HepG2 (cell line): ENCODE measurements at regions not wholly inside any gene's neighbourhood (a gene's known extent, or its start where the extent isn't known, plus 50 kb on each side); places are given as distances from the start of the nearest gene placed in this dataset.

ENCODE experiments used
- ATAC-seq: fragments of 200-7000 bp; cut with Tn5 transposase; 3 replicates; pipeline ENCODE4 v1.9.1; 2020; ENCODE audit warnings: mild to moderate bottlenecking, moderate library complexity
- BruUV-seq: library from RNA; stranded (reverse); fragments of 400-500 nt; replicated peaks from 2 replicates; lab custom pipeline; 2021; lab: Mats Ljungman, UMichigan
- CTCF ChIA-PET: fragments of 300-600 bp; formaldehyde crosslinking; extraction: SDS; loops from one replicate; lab custom pipeline; 2021; ENCODE audit warnings: low total read pairs, inconsistent platforms, low intra/inter-chr PET ratio; lab: Yijun Ruan, JAX
- POLR2A ChIA-PET: fragments of 350-600 bp; sonication (Branson Sonifier 250); formaldehyde crosslinking; loops from one replicate; lab custom pipeline; 2020; ENCODE audit warnings: antibody characterized with exemption, inconsistent platforms; lab: Yijun Ruan, JAX
- DNase-seq: peaks from one replicate; pipeline ENCODE4 v3.0.0-alpha.2; 2015; ENCODE audit warnings: low spot score
- FAIRE-seq: peaks from 3 replicates; lab custom pipeline; 2011; peaks lifted over from hg19 to GRCh38; lab: Jason Lieb, UNC
- H2AFZ ChIP-seq: one replicate; pipeline ENCODE4 v1.6.1; 2011; ENCODE audit warnings: low read length, inconsistent platforms
- H3K27ac ChIP-seq: fragments of 300-600 bp; 3 replicates; pipeline ENCODE4 v1.8.0; 2011; ENCODE audit warnings: mixed run types, mild to moderate bottlenecking, mixed read lengths, low read length, inconsistent platforms; ENCODE audit not compliant: insufficient read depth; ENCODE audit errors: extremely low read length
- H3K27me3 ChIP-seq, 2 experiments: fragments of 200-600 bp in 1 of 2; 2 replicates in 1 of 2; 3 replicates in 1 of 2; pipeline versions ENCODE4 v1.6.0 to v1.8.0; 2011; ENCODE audit warnings: low read length in 2 of 2, mild to moderate bottlenecking in 2 of 2, moderate library complexity in 2 of 2, inconsistent platforms in 1 of 2; ENCODE audit not compliant: insufficient read depth in 2 of 2, control insufficient read depth in 1 of 2
- H3K36me3 ChIP-seq, 2 experiments: fragments of 200-600 bp in 1 of 2; replicated peaks in 1 of 2; 2 replicates in 1 of 2; 3 replicates in 1 of 2; pipeline versions ENCODE4 v1.5.1 to v1.8.0; 2011; ENCODE audit warnings: low read length in 2 of 2, inconsistent platforms in 1 of 2; ENCODE audit not compliant: insufficient read depth in 2 of 2, control insufficient read depth in 1 of 2
- H3K4me1 ChIP-seq: 2 replicates; pipeline ENCODE4 v1.5.1; 2012; ENCODE audit warnings: low read length, inconsistent platforms; ENCODE audit not compliant: insufficient read depth
- H3K4me2 ChIP-seq: 2 replicates; pipeline ENCODE4 v1.6.0; 2011; ENCODE audit warnings: low read depth, low read length, inconsistent platforms
- H3K4me3 ChIP-seq, 3 experiments: fragments of 200-600 bp in 1 of 3; sonication (generic), shearing (Covaris generic) in 1 of 3; replicated peaks in 1 of 3; 2 replicates each; pipeline ENCODE4 v1.5.1; 2011 to 2016; ENCODE audit warnings: low read length in 3 of 3, inconsistent platforms in 2 of 3, low read depth in 2 of 3, mild to moderate bottlenecking in 2 of 3, control low read depth in 1 of 3, mixed read lengths in 1 of 3; ENCODE audit not compliant: insufficient read depth in 1 of 3
- H3K79me2 ChIP-seq: one replicate; pipeline ENCODE4 v1.6.1; 2011; ENCODE audit warnings: low read length, inconsistent platforms; ENCODE audit not compliant: insufficient read depth
- H3K9ac ChIP-seq: 2 replicates; pipeline ENCODE4 v1.6.0; 2011; ENCODE audit warnings: mild to moderate bottlenecking, low read depth, low read length, inconsistent platforms; ENCODE audit not compliant: insufficient read depth
- H3K9me3 ChIP-seq: 2 replicates; pipeline ENCODE4 v1.5.1; 2012; ENCODE audit warnings: mild to moderate bottlenecking, low read length
- H4K20me1 ChIP-seq: 2 replicates; pipeline ENCODE4 v1.6.0; 2011; ENCODE audit warnings: inconsistent platforms, mild to moderate bottlenecking, low read length, moderate library complexity; ENCODE audit not compliant: insufficient read depth
- MAFF ChIP-seq: IDR thresholded peaks from 2 replicates; pipeline ENCODE4 v1.6.1; 2011; ENCODE audit warnings: low read depth, low read length, improper control_type of control experiment
- MAFK ChIP-seq, 2 experiments: IDR thresholded peaks in 1 of 2; conservative IDR thresholded peaks in 1 of 2; 2 replicates each; pipeline ENCODE4 v1.6.1; 2011; ENCODE audit warnings: improper control_type of control experiment in 2 of 2, low read length in 2 of 2
- MIER2 ChIP-seq: IDR thresholded peaks from 2 replicates; pipeline ENCODE4 v1.6.1; 2016; ENCODE audit warnings: missing biosample characterization, missing genetic modification reagents
- ONECUT2 ChIP-seq: sonication (generic); formaldehyde crosslinking; IDR thresholded peaks from 2 replicates; pipeline ENCODE4 v1.4.0; 2020; ENCODE audit warnings: missing genetic modification reagents
- REST ChIP-seq, 2 experiments: IDR thresholded peaks; 2 replicates each; pipeline ENCODE4 v1.6.1; 2011 to 2012; ENCODE audit warnings: low read length in 2 of 2, borderline replicate concordance in 1 of 2, low read depth in 1 of 2, mild to moderate bottlenecking in 1 of 2, moderate library complexity in 1 of 2
- SIX4 ChIP-seq: sonication (generic); formaldehyde crosslinking; IDR thresholded peaks from 2 replicates; pipeline ENCODE4 v1.4.0; 2020; ENCODE audit warnings: missing genetic modification reagents
- ZNF563 ChIP-seq: sonication (generic); formaldehyde crosslinking; IDR thresholded peaks from 2 replicates; pipeline ENCODE4 v1.8.0; 2022; ENCODE audit warnings: mild to moderate bottlenecking, moderate library complexity, missing genetic modification reagents
- WGBS: methylation state at CpG from one replicate; pipeline ENCODE4 v1.1.6; 2017; ENCODE audit warnings: low lambda C conversion rate; 5-methylcytosine and 5-hydroxymethylcytosine counted together
- in situ Hi-C: cut with HindIII; loops from 2 replicates; pipeline ENCODE4 v1.10.0; 2017; ENCODE audit warnings: low pct_unique_long_range_greater_than_20kb; ENCODE audit not compliant: extremely low pct_ligation_motif_present
- intact Hi-C: fragments of 100-400 bp; cut with micrococcal nuclease; formaldehyde crosslinking; loops from one replicate; pipeline ENCODE4 v1.10.0; 2022; ENCODE audit not compliant: unreplicated experiment

- Histone ChIP-seq H3K4me3 (no peak overlapping the region), H3K27me3 (peaks cover 2 to 3% of the 10 kb centered on the region in 2 experiments; a peak in 2 of 5 replicates), H2AFZ (no peak overlapping the region), H3K4me1 (peaks cover 5% of the 10 kb centered on the region; the same call in 1 of the 2 replicates), H3K4me2 (no peak overlapping the region), H3K9me3 (no peaks in the 10 kb centered on the region), H3K27ac (no peak overlapping the region), H3K79me2 (no peaks in the 10 kb centered on the region), H3K9ac (no peak overlapping the region), H4K20me1 (no peaks in the 10 kb centered on the region), H3K36me3 (no peaks in the 10 kb centered on the region)
- POLR2A ChIA-PET, result no interaction called here
- DNase-seq (no peak), ATAC-seq (no peak), FAIRE-seq (no peak)
- intact Hi-C loops (no loop called here), in situ Hi-C loops (no loop called here)
- CTCF ChIA-PET, result no interaction called here
- WGBS, result 25% methylated on average over 18 of the region's 18 CpGs
- no peak for TF ChIP-seq ONECUT2 (CRISPR knock-in tag)
- no peak for TF ChIP-seq ZNF563 (CRISPR knock-in tag)
- TF ChIP-seq MAFF, result peak; percentile 97
- peak; percentile 95 to 96 for TF ChIP-seq MAFK (conservative IDR thresholded peaks at IDR 0.05 in 1 of 2, IDR thresholded peaks at IDR 0.05 in 1 of 2; ENCODE audit: low read length in 2 of 2)
- no TSS peak for BruUV-seq
These were observed 112.6 kb upstream of the SLC24A3 start for GRCh38 chr20:19099596-19100545.

GRCh38 chr20:19100975-19101374, 111.5 kb upstream of the SLC24A3 start:
- Histone ChIP-seq H3K79me2 (no peaks in the 10 kb centered on the region), H3K9ac (no peak overlapping the region), H3K4me3 (no peak overlapping the region), H3K27me3 (peaks cover 2 to 3% of the 10 kb centered on the region in 2 experiments; a peak in 2 of 5 replicates), H3K9me3 (no peaks in the 10 kb centered on the region), H2AFZ (no peak overlapping the region), H4K20me1 (no peaks in the 10 kb centered on the region), H3K4me1 (no peaks in the 10 kb centered on the region), H3K27ac (no peak overlapping the region), H3K4me2 (no peak overlapping the region), H3K36me3 (no peaks in the 10 kb centered on the region)
- TF ChIP-seq SIX4 (CRISPR knock-in tag) (no peak), MIER2 (CRISPR knock-in tag) (0 out of 2 replicates have a peak, but pooled peaks have one; percentile 63), REST (IDR thresholded peaks at IDR 0.05; ENCODE audit: borderline replicate concordance in 1 of 2, low read depth in 1 of 2, low read length in 2 of 2) (peak in 1 of 2 experiments; percentile 86; a peak in 3 of 4 replicates)
- ATAC-seq (no peak), FAIRE-seq (no peak), DNase-seq (no peak)
- in situ Hi-C loops (no loop called here), intact Hi-C loops (no loop called here)
- POLR2A ChIA-PET, result no interaction called here
- WGBS, result 17% methylated on average over 4 of the region's 4 CpGs
- no TSS peak for BruUV-seq
- CTCF ChIA-PET, result no interaction called here
